GM19238 (cell line): ENCODE measurements at regions not wholly inside any gene's neighbourhood (a gene's known extent, or its start where the extent isn't known, plus 50 kb on each side); places are given as distances from the start of the nearest gene placed in this dataset.
"Not testable (repeated sequence)": the region's sequence is repeated elsewhere in the genome, so short reads cannot be mapped to it uniquely, and the experiment has no call there.

Experiments
- DNase-seq: peaks from one replicate; pipeline ENCODE4 v3.0.0; 2011; ENCODE audit warnings: low spot score; ENCODE audit not compliant: insufficient read length

- DNase-seq = no peak
Observed at GRCh38 chr6:153984811-153985210, 54.2 kb upstream of the OPRM1 start.

GRCh38 chr6:153980171-153980570 is 58.9 kb upstream of the OPRM1 start:
- no peak for DNase-seq

GRCh38 chr6:153978911-153979548 is 60.0 kb upstream of the OPRM1 start:
- not testable (repeated sequence) for DNase-seq

GRCh38 chr6:153976921-153977693 is 61.9 kb upstream of the OPRM1 start:
- DNase-seq = no peak

- DNase-seq = no peak
Observed at GRCh38 chr6:153966001-153966400, 73.0 kb upstream of the OPRM1 start.

- DNase-seq = no peak
Observed at GRCh38 chr6:153963352-153963751, 75.7 kb upstream of the OPRM1 start.

GRCh38 chr6:153962555-153962954 is 76.5 kb upstream of the OPRM1 start:
- DNase-seq = no peak

- DNase-seq = no peak
Observed at GRCh38 chr6:153960741-153961140, 78.3 kb upstream of the OPRM1 start.

- DNase-seq = no peak
Observed at GRCh38 chr6:153960281-153960680, 78.8 kb upstream of the OPRM1 start.

- no peak for DNase-seq
Observed at GRCh38 chr6:153959276-153959675, 79.8 kb upstream of the OPRM1 start.

GRCh38 chr6:153958860-153959259 is 80.2 kb upstream of the OPRM1 start:
- DNase-seq = no peak

- no peak for DNase-seq
Observed at GRCh38 chr6:153957394-153957793, 81.6 kb upstream of the OPRM1 start.

GRCh38 chr6:153956808-153957207 is 82.2 kb upstream of the OPRM1 start:
- DNase-seq = no peak

- no peak for DNase-seq
Observed at GRCh38 chr6:153949616-153950015, 89.4 kb upstream of the OPRM1 start.

GRCh38 chr6:153947808-153948447 is 91.1 kb upstream of the OPRM1 start:
- no peak for DNase-seq

- no peak for DNase-seq
Observed at GRCh38 chr6:153944201-153944600, 94.8 kb upstream of the OPRM1 start.

- DNase-seq = no peak
Observed at GRCh38 chr6:153942361-153942760, 96.7 kb upstream of the OPRM1 start.

- DNase-seq = no peak
Observed at GRCh38 chr6:153941768-153942167, 97.3 kb upstream of the OPRM1 start.

GRCh38 chr6:153938876-153939275 is 100.2 kb upstream of the OPRM1 start:
- DNase-seq = no peak

GRCh38 chr6:153931431-153931830 is 107.6 kb upstream of the OPRM1 start:
- DNase-seq = no peak

GRCh38 chr6:153927867-153928266 is 111.2 kb upstream of the OPRM1 start:
- DNase-seq = no peak

GRCh38 chr6:153898360-153899059 is 140.5 kb upstream of the OPRM1 start:
- DNase-seq = no peak
